Epithelial cell of prostate (primary cell): ENCODE measurements at regions not wholly inside any gene's neighbourhood (a gene's known extent, or its start where the extent isn't known, plus 50 kb on each side); places are given as distances from the start of the nearest gene placed in this dataset.
A peak's percentile ranks its signal among the peaks of the same experiment; 100 is the strongest.

ENCODE experiments used
- DNase-seq: peaks from one replicate; pipeline ENCODE4 v3.0.0-alpha.2; 2011; ENCODE audit warnings: low read depth, low spot score
- H3K27ac ChIP-seq: fragments of 450-650 bp; 2 replicates; pipeline ENCODE4 v1.5.1; 2017; ENCODE audit warnings: mild to moderate bottlenecking

- H3K27ac ChIP-seq: no peak overlapping the region
- DNase-seq: no peak
Observed at GRCh38 chr22:27179161-27179560, 521.8 kb downstream of the MIAT start.

GRCh38 chr22:27181537-27181936, 524.1 kb downstream of the MIAT start:
- H3K27ac ChIP-seq: no peak overlapping the region
- DNase-seq: no peak

- H3K27ac ChIP-seq: no peak overlapping the region
- no peak for DNase-seq
Observed at GRCh38 chr22:27183474-27183873, 526.1 kb downstream of the MIAT start.

- no peak overlapping the region for H3K27ac ChIP-seq
- DNase-seq: no peak
Observed at GRCh38 chr22:27185099-27185709, 527.8 kb downstream of the MIAT start.

GRCh38 chr22:27185760-27186302, 528.4 kb downstream of the MIAT start:
- DNase-seq: no peak
- no peak overlapping the region for H3K27ac ChIP-seq

GRCh38 chr22:27186643-27187042, 529.3 kb downstream of the MIAT start:
- H3K27ac ChIP-seq: no peak overlapping the region
- no peak for DNase-seq

- no peak overlapping the region for H3K27ac ChIP-seq
- no peak for DNase-seq
Observed at GRCh38 chr22:27192135-27192829, 534.9 kb downstream of the MIAT start.

- DNase-seq: no peak
- no peak overlapping the region for H3K27ac ChIP-seq
Observed at GRCh38 chr22:27193215-27193614, 535.8 kb downstream of the MIAT start.

- no peak for DNase-seq
- H3K27ac ChIP-seq: peak overlapping the region; percentile 10
Observed at GRCh38 chr22:27193636-27194035, 536.2 kb downstream of the MIAT start.

- DNase-seq: no peak
- H3K27ac ChIP-seq: peak overlapping the region; percentile 10
Observed at GRCh38 chr22:27194096-27194748, 536.8 kb downstream of the MIAT start.

GRCh38 chr22:27195094-27195493, 537.7 kb downstream of the MIAT start:
- H3K27ac ChIP-seq: no peak overlapping the region
- DNase-seq: no peak

GRCh38 chr22:27195494-27195893, 538.1 kb downstream of the MIAT start:
- DNase-seq: no peak
- H3K27ac ChIP-seq: no peak overlapping the region

GRCh38 chr22:27196606-27197005, 539.2 kb downstream of the MIAT start:
- no peak overlapping the region for H3K27ac ChIP-seq
- no peak for DNase-seq

- DNase-seq: no peak
- H3K27ac ChIP-seq: no peak overlapping the region
Observed at GRCh38 chr22:27197052-27197451, 539.7 kb downstream of the MIAT start.

- no peak overlapping the region for H3K27ac ChIP-seq
- no peak for DNase-seq
Observed at GRCh38 chr22:27197618-27198017, 540.2 kb downstream of the MIAT start.

- H3K27ac ChIP-seq: no peak overlapping the region
- DNase-seq: no peak
Observed at GRCh38 chr22:27198518-27199035, 541.2 kb downstream of the MIAT start.

GRCh38 chr22:27199354-27199753, 542.0 kb downstream of the MIAT start:
- H3K27ac ChIP-seq: no peak overlapping the region
- no peak for DNase-seq

GRCh38 chr22:27201276-27201675, 543.9 kb downstream of the MIAT start:
- H3K27ac ChIP-seq: no peak overlapping the region
- no peak for DNase-seq

GRCh38 chr22:27201741-27202140, 544.4 kb downstream of the MIAT start:
- H3K27ac ChIP-seq: no peak overlapping the region
- DNase-seq: no peak

- no peak for DNase-seq
- peak overlapping the region; percentile 57 for H3K27ac ChIP-seq
Observed at GRCh38 chr22:27203276-27203660, 545.9 kb downstream of the MIAT start.

- DNase-seq: no peak
- no peak overlapping the region for H3K27ac ChIP-seq
Observed at GRCh38 chr22:27204280-27204679, 546.9 kb downstream of the MIAT start.
